ENCODE measurements at regions not wholly inside any gene's neighbourhood (a gene's known extent, or its start where the extent isn't known, plus 50 kb on each side); places are given as distances from the start of the nearest gene placed in this dataset.

- TF ChIP-seq EZH2 (IDR thresholded peaks at IDR 0.05; ENCODE audit: insufficient read depth, poor library complexity, severe bottlenecking) (no peak), EZH2phosphoT487 (IDR thresholded peaks at IDR 0.05; ENCODE audit: insufficient read depth, low read depth) (no peak)
Observed at GRCh38 chrX:138788771-138789170, 77.3 kb upstream of the FGF13 start.
